SK-N-MC (cell line): ENCODE measurements at regions not wholly inside any gene's neighbourhood (a gene's known extent, or its start where the extent isn't known, plus 50 kb on each side); places are given as distances from the start of the nearest gene placed in this dataset.
"Not testable (repeated sequence)": the region's sequence is repeated elsewhere in the genome, so short reads cannot be mapped to it uniquely, and the experiment has no call there.

ENCODE experiments used
- EZH2 ChIP-seq: fragments of 200-600 bp; sonication (generic); IDR thresholded peaks from one replicate; pipeline ENCODE4 v1.6.1; 2017; ENCODE audit warnings: antibody characterized with exemption
- FOXP2 ChIP-seq: optimal IDR thresholded peaks from 2 replicates; pipeline ENCODE3; 2011; ENCODE audit warnings: mild to moderate bottlenecking, moderate library complexity; ENCODE audit not compliant: insufficient read depth; ENCODE audit errors: extremely low read length, control extremely low read depth
- POLR2AphosphoS5 ChIP-seq: IDR thresholded peaks from 2 replicates; pipeline ENCODE4 v1.6.1; 2012; ENCODE audit warnings: mild to moderate bottlenecking, low read depth, low read length, borderline replicate concordance

GRCh38 chr2:131631648-131632047, 104.0 kb downstream of the CCDC74A start:
- TF ChIP-seq EZH2, POLR2AphosphoS5, FOXP2: not testable (repeated sequence)
